ENCODE measurements at regions not wholly inside any gene's neighbourhood (a gene's known extent, or its start where the extent isn't known, plus 50 kb on each side); places are given as distances from the start of the nearest gene placed in this dataset.

GRCh38 chr10:118963933-118964332, 65.6 kb upstream of the NANOS1 start:
- TF ChIP-seq, protein P1, sequence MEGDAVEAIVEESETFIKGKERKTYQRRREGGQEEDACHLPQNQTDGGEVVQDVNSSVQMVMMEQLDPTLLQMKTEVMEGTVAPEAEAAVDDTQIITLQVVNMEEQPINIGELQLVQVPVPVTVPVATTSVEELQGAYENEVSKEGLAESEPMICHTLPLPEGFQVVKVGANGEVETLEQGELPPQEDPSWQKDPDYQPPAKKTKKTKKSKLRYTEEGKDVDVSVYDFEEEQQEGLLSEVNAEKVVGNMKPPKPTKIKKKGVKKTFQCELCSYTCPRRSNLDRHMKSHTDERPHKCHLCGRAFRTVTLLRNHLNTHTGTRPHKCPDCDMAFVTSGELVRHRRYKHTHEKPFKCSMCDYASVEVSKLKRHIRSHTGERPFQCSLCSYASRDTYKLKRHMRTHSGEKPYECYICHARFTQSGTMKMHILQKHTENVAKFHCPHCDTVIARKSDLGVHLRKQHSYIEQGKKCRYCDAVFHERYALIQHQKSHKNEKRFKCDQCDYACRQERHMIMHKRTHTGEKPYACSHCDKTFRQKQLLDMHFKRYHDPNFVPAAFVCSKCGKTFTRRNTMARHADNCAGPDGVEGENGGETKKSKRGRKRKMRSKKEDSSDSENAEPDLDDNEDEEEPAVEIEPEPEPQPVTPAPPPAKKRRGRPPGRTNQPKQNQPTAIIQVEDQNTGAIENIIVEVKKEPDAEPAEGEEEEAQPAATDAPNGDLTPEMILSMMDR (IDR thresholded peaks at IDR 0.05), result no peak
- TF ChIP-seq HOXA7 (CRISPR knock-in tag; IDR thresholded peaks at IDR 0.05), result no peak
- no peak for TF ChIP-seq HDAC2 (IDR thresholded peaks at IDR 0.05)
- TF ChIP-seq NPAS2 (CRISPR knock-in tag; IDR thresholded peaks at IDR 0.05; ENCODE audit: borderline replicate concordance), result no peak
- no peak for TF ChIP-seq RAD21 (conservative IDR thresholded peaks at IDR 0.05 in 1 of 2, IDR thresholded peaks at IDR 0.05 in 1 of 2)
- no peak for TF ChIP-seq CHD4 (IDR thresholded peaks at IDR 0.05; ENCODE audit: borderline replicate concordance)
- no peak for TF ChIP-seq MAFK (IDR thresholded peaks at IDR 0.05; ENCODE audit: partially characterized antibody)
- TF ChIP-seq ZNF302 (CRISPR knock-in tag; IDR thresholded peaks at IDR 0.05), result no peak
- TF ChIP-seq EP300 (IDR thresholded peaks at IDR 0.05), result no peak
- TF ChIP-seq NFE2L2 (conservative IDR thresholded peaks at IDR 0.05; ENCODE audit: low read length), result no peak
